GM12875 (cell line): ENCODE measurements at regions not wholly inside any gene's neighbourhood (a gene's known extent, or its start where the extent isn't known, plus 50 kb on each side); places are given as distances from the start of the nearest gene placed in this dataset.
"Not testable (repeated sequence)": the region's sequence is repeated elsewhere in the genome, so short reads cannot be mapped to it uniquely, and the experiment has no call there.

Experiments used
- H3K4me3 ChIP-seq: one replicate; pipeline ENCODE4 v1.5.1; 2011; ENCODE audit warnings: low read depth, low read length, control low read depth
- TF ChIP-seq, protein P1 (sequence below): IDR thresholded peaks from 2 replicates; pipeline ENCODE4 v1.5.1; 2011; ENCODE audit warnings: low read depth, mild to moderate bottlenecking, control low read depth, inconsistent platforms, low read length, moderate library complexity, borderline replicate concordance; ENCODE audit not compliant: insufficient read depth

DNA sequence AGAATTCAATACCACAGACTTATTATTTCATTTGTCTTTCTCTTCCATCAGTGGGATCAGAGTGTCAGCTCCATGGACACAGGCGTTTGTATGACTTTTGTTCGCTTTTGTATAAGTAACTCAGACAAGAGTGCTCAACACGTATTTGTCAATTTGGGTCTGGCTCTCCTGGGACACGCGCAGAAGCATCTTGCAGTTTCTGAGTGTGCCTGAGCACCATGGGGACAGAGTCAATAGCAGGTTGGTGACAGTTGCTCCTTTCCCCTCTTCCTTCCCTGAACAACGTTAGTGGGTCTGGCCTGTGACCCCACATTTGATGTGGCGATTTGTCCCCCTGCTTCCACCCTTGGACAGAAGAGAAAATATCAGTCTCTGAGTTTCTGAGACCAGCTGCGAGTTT lies 120.4 kb upstream of the SDK1 start:
- TF ChIP-seq, protein P1, sequence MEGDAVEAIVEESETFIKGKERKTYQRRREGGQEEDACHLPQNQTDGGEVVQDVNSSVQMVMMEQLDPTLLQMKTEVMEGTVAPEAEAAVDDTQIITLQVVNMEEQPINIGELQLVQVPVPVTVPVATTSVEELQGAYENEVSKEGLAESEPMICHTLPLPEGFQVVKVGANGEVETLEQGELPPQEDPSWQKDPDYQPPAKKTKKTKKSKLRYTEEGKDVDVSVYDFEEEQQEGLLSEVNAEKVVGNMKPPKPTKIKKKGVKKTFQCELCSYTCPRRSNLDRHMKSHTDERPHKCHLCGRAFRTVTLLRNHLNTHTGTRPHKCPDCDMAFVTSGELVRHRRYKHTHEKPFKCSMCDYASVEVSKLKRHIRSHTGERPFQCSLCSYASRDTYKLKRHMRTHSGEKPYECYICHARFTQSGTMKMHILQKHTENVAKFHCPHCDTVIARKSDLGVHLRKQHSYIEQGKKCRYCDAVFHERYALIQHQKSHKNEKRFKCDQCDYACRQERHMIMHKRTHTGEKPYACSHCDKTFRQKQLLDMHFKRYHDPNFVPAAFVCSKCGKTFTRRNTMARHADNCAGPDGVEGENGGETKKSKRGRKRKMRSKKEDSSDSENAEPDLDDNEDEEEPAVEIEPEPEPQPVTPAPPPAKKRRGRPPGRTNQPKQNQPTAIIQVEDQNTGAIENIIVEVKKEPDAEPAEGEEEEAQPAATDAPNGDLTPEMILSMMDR = no peak
- no peak overlapping the region for H3K4me3 ChIP-seq

GRCh38 chr7:3182055-3182454 lies 119.0 kb upstream of the SDK1 start:
- H3K4me3 ChIP-seq = not testable (repeated sequence)

GRCh38 chr7:3187444-3188040 lies 113.5 kb upstream of the SDK1 start:
- H3K4me3 ChIP-seq = no peak overlapping the region
- TF ChIP-seq, protein P1 = no peak

DNA sequence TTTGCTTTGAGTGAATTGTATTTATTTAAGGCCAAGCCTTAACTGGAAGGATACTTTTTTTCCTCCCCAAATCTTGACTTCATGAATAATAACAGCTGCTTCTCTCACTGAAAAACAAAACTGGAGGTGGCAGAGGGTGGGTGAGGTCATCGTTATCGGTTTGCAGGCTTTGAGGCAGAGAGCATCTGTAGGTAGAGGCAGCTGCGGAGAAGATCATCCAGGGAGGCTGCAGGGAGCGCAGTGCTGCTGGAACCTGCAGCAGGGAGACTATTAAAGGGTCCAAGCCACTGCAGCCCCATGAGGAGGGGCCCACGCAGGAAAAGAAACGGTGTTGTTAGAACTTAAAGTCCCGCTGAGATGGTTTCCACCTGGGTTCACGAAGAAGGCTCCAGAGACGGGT lies 112.1 kb upstream of the SDK1 start:
- TF ChIP-seq, protein P1 = no peak

GRCh38 chr7:3191548-3191947 lies 109.5 kb upstream of the SDK1 start:
- H3K4me3 ChIP-seq = no peak overlapping the region
- TF ChIP-seq, protein P1 = no peak

More for the DNA sequence above, 112.1 kb upstream of the SDK1 start:
- H3K4me3 ChIP-seq = no peak overlapping the region

DNA sequence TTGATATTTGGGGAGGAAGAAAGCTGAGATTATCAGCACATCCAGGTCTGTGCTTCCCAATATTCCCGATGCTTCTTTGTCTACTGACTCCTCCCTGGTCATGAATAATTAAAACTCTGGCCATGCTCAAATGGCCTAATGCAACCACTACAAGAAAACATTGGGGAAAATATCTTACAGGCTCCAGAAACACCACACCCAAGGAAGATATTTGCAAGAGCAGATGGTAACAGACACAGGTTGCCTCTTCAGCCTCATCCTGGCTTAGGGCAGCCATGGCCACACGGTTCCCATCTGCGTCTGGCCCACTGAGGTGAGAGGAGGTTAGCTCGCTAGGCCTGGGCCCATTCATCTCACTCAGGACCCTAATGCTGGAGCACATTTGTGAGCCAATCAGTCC lies 108.4 kb upstream of the SDK1 start:
- no peak overlapping the region for H3K4me3 ChIP-seq
- TF ChIP-seq, protein P1 = no peak

DNA sequence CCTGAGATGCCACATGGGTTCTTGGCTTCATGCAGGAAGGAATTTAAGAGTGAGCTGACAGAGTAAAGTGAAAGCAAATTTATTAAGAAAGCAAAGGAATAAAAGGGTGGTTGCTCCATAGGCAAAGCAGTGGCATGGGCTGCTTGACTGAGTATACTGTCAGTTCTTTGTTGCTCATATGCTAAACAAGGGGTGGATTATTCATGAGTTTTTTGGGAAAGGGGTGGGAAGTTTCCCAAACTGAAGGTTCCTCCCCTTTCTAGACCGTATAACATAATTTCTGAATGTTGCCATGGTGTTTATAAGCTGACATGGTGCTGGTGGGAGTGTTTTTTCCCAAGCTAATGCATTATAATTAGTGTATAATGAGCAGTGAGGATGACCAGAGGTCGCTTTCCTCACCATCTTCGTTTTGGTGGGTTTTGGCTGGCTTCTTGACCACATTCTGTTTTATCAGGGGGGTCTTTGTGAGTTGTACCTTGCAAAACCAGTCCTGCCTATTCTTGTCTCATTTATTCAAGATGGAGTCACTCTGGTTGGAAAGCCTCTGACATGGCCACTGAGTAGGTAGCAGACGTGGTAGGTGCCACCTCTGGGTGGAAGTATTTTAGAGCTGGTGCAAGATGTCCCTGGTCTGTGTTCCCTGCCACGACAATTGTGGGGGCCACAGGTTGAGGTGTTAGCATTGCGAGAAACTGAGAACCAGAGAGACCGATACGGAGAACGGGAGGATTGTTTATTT lies 107.5 kb upstream of the SDK1 start:
- no peak overlapping the region for H3K4me3 ChIP-seq
- TF ChIP-seq, protein P1 = no peak
